Activated naive CD4-positive, alpha-beta T cell (primary cell): ENCODE measurements at regions not wholly inside any gene's neighbourhood (a gene's known extent, or its start where the extent isn't known, plus 50 kb on each side); places are given as distances from the start of the nearest gene placed in this dataset.
"Not testable (repeated sequence)": the region's sequence is repeated elsewhere in the genome, so short reads cannot be mapped to it uniquely, and the experiment has no call there.

Source experiments
- DNase-seq, 4 experiments: peaks; one replicate each; lab custom pipeline; 2025; lab: John Stamatoyannopoulos, UW

- DNase-seq, result not testable (repeated sequence)
Observed at GRCh38 chr6:26957399-26958127, 289.9 kb upstream of the PRSS16 start.

- DNase-seq, result not testable (repeated sequence)
Observed at GRCh38 chr6:26961236-26961635, 286.3 kb upstream of the PRSS16 start.

- no peak for DNase-seq
Observed at GRCh38 chr6:27002447-27002846, 245.1 kb upstream of the PRSS16 start.

GRCh38 chr6:27007020-27007419, 240.5 kb upstream of the PRSS16 start:
- no peak for DNase-seq

GRCh38 chr6:27008613-27009012, 238.9 kb upstream of the PRSS16 start:
- not testable (repeated sequence) for DNase-seq

GRCh38 chr6:27014053-27014452, 233.4 kb upstream of the PRSS16 start:
- not testable (repeated sequence) for DNase-seq

- no peak for DNase-seq
Observed at GRCh38 chr6:27016689-27017088, 230.8 kb upstream of the PRSS16 start.

- DNase-seq, result not testable (repeated sequence)
Observed at GRCh38 chr6:27018401-27018800, 229.1 kb upstream of the PRSS16 start.

GRCh38 chr6:27019651-27020552, 227.6 kb upstream of the PRSS16 start:
- DNase-seq, result peak in 3 of 4 experiments; percentile 0 to 5 (median 3)

- DNase-seq, result no peak
Observed at GRCh38 chr6:27020553-27020880, 227.0 kb upstream of the PRSS16 start.

- DNase-seq, result no peak
Observed at GRCh38 chr6:27023664-27024063, 223.8 kb upstream of the PRSS16 start.

GRCh38 chr6:27025351-27025750, 222.2 kb upstream of the PRSS16 start:
- DNase-seq, result no peak

GRCh38 chr6:27026361-27026760, 221.1 kb upstream of the PRSS16 start:
- no peak for DNase-seq

- DNase-seq, result no peak
Observed at GRCh38 chr6:27031302-27031701, 216.2 kb upstream of the PRSS16 start.

GRCh38 chr6:27038498-27038897, 209.0 kb upstream of the PRSS16 start:
- DNase-seq, result no peak

GRCh38 chr6:27040244-27041042, 207.1 kb upstream of the PRSS16 start:
- DNase-seq, result no peak

- no peak for DNase-seq
Observed at GRCh38 chr6:27043244-27043643, 204.3 kb upstream of the PRSS16 start.

- DNase-seq, result not testable (repeated sequence)
Observed at GRCh38 chr6:27045131-27045530, 202.4 kb upstream of the PRSS16 start.

- not testable (repeated sequence) for DNase-seq
Observed at GRCh38 chr6:27047725-27048124, 199.8 kb upstream of the PRSS16 start.

- DNase-seq, result no peak
Observed at GRCh38 chr6:27049863-27050781, 197.4 kb upstream of the PRSS16 start.

- DNase-seq, result not testable (repeated sequence)
Observed at GRCh38 chr6:27052082-27052730, 195.3 kb upstream of the PRSS16 start.
